ENCODE measurements at regions not wholly inside any gene's neighbourhood (a gene's known extent, or its start where the extent isn't known, plus 50 kb on each side); places are given as distances from the start of the nearest gene placed in this dataset.

GRCh38 chr4:163726641-163727040 lies 232.2 kb downstream of the TMA16 start:
- no peak for TF ChIP-seq CTCF (IDR thresholded peaks at IDR 0.05)
- TF ChIP-seq POLR2AphosphoS5 (IDR thresholded peaks at IDR 0.05; ENCODE audit: insufficient read depth in 1 of 2, low read depth in 1 of 2) = no peak
- no peak for TF ChIP-seq POLR2A (IDR thresholded peaks at IDR 0.05)

Measured in vagina (tissue), 2 donors.